Right forelimb (tissue), 1 donor: ENCODE measurements at regions not wholly inside any gene's neighbourhood (a gene's known extent, or its start where the extent isn't known, plus 50 kb on each side); places are given as distances from the start of the nearest gene placed in this dataset.
"Not testable (repeated sequence)": the region's sequence is repeated elsewhere in the genome, so short reads cannot be mapped to it uniquely, and the experiment has no call there.

ENCODE experiments used
- DNase-seq: peaks from one replicate; pipeline ENCODE4 v3.0.0-alpha.2; 2018

GRCh38 chr14:71551291-71551950 lies 380.8 kb upstream of the RGS6 start:
- DNase-seq: no peak

- DNase-seq: no peak
Observed at GRCh38 chr14:71552809-71553208, 379.4 kb upstream of the RGS6 start.

GRCh38 chr14:71553779-71554178 lies 378.4 kb upstream of the RGS6 start:
- no peak for DNase-seq

- DNase-seq: no peak
Observed at GRCh38 chr14:71554323-71554722, 377.9 kb upstream of the RGS6 start.

- DNase-seq: no peak
Observed at GRCh38 chr14:71554959-71555612, 377.1 kb upstream of the RGS6 start.

DNA sequence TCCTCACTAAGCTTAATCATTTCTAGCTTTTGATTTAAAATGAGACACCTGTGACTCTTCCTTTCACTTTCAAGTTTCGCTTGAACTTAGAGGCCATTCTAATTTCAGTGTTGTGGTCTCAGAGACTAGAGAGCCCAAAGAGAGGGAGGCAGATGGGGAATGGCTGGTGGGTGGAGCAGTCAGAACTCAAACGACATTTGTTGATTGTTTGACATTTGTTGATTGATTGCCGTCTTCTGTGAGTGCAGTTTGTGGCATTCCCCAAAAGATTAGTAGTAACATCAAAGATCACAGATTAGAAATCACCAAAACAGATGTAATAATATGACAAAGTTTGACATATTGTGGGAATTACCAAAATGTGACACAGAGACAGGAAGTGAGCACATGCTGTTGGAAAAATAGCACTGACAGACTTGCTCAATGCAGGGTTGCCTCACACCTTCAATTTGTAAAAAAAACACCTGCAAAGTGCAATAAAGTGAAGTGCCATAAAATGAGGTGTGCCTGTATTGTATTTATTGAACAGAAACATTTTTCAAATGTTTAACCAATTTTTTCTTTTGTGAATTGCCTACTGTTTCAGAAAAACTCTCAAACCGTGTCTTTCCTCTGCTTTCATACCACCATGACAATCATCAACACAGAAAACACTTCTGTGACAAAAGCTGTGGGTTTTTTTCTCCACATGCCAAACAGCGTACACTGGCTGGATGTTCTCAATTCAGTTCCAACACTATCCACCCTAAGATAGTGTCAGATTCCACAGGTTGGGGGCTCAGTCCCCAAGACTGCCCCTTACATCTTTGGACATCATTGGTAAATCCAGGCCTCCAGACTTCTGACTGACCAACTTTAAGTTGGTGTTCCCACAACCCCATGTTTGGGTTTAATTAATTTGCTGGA lies 376.3 kb upstream of the RGS6 start:
- no peak for DNase-seq

DNA sequence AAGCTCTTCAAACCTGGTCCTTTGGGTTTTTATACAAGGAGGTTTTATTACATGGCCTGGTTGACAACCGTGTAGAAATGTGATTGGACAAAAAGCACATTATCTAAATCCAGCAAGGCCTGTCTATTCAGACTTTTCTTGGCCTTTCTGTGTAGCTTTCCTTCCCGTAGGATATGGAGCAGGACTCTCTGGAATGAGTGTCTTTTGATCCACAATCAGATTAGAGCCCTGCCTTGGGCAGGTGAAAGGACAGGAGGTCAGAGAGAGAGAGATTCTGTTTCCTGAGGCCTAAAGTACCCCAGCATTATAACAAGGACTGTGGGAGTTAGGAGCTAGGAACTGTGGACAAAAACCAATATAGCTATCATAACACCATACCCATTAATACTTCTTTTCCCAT lies 375.5 kb upstream of the RGS6 start:
- DNase-seq: no peak

DNA sequence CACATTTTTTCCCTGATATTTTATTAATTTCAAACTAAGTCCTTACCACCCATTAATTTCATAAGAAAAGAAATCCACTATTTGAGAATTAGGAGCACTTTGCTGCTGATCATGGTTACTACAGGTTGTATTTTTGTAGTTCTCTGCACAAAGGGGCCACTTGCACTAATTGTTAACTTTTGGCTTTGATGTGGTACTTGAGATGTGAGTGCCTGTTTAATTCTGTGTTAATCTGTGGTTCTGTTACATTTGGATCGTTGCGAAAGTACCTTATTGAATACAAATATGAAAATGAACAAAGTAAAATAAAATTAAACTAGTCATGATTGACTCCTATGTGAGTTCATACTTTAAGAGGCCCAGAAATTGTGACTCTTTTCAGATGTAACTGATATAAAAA lies 374.9 kb upstream of the RGS6 start:
- no peak for DNase-seq

DNA sequence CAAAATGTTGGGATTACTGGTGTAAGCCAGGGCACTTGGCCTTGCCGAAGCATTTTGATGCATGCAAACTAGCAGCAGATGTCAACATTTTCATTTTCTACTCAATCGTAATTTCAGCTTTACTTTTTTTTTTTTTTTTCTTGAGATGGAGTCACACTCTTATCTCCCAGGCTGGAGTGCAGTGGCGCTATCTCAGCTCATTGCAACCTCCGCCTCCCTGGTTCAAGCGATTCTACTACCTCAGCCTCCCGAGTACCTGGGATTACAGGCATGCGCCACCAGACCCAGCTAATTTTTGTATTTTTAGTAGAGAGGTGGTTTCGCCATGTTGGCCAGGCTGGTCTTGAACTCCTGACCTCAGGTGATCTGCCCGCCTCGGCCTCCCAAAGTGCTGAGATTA lies 373.3 kb upstream of the RGS6 start:
- DNase-seq: not testable (repeated sequence)

DNA sequence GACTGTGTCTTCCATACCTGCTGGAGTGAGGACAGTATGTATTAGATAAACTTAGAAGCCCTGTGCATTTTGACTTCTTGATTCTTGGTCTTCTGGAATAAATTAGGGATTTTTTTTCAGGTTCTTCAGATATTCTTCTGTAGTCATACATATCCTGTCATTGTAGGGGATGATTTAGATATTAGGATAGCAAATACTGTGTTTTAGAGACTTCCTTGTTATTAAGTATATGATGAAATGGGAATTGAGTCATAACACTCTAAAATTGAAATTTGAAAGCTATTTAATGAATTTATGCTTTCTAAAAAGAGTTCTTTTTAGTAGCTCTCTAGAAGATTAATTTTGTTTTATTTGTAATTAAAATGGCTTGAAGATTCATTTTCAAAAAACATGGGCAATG lies 371.5 kb upstream of the RGS6 start:
- DNase-seq: no peak

- no peak for DNase-seq
Observed at GRCh38 chr14:71563492-71564153, 368.6 kb upstream of the RGS6 start.

- DNase-seq: no peak
Observed at GRCh38 chr14:71566276-71566675, 366.0 kb upstream of the RGS6 start.

- DNase-seq: not testable (repeated sequence)
Observed at GRCh38 chr14:71567499-71568133, 364.6 kb upstream of the RGS6 start.

DNA sequence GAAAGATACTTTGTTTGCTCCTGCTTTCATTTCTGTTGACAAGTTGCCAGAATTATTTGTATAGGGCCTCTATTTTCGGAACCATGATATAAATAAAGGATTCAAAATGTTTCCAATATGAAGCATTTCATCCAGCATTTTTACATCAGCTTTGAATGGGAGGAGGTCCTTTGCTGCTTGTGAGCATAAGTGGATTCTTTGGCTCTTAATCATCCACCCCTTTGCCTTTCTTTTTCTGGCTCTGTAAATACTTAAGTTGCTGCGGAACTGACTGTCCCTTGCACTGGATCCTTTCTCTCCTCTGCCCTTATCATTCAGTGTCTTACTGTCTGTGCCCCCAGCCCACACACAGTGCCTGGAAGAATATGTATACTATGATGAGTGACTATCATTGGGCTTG lies 357.3 kb upstream of the RGS6 start:
- no peak for DNase-seq

- no peak for DNase-seq
Observed at GRCh38 chr14:71576472-71576871, 355.8 kb upstream of the RGS6 start.

GRCh38 chr14:71579331-71579730 lies 352.9 kb upstream of the RGS6 start:
- DNase-seq: no peak

DNA sequence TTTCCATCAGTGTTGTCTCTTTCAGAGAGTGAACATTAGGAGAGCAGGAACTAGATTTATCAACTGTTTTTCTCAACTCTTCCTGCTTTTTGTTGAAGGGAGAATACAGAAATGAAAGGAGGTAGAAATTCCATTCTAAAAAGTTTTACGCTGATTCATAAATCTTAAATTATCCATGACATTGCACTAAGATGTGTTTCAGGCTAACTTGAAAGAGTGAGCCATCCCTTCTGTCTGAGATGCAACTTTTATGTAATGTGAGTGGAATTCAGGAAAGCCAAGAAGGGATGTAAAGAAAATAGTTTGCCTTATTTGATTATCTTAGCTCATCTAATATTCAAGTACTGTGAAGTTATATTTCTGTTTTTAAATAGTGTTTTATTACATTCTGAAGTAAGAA lies 349.5 kb upstream of the RGS6 start:
- no peak for DNase-seq

DNA sequence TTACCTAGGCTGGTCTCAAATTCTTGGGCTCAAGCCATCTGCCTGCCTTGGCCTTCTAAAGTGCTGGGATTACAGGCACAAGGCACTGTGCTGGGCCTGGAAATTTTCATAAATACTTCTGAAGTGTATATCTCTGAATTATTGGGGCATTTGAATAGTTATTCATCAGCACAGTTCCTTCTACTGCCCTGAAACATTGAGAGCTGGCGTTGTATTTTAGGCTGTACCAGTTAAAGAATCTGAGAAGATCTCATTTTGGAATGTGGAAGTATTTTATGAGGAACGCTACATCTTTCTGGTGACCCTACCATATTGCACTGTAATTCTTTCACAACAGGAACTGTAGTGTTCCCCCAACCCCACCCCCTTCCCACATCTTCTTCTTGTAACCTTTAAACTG lies 349.0 kb upstream of the RGS6 start:
- DNase-seq: no peak

- DNase-seq: no peak
Observed at GRCh38 chr14:71583705-71584104, 348.5 kb upstream of the RGS6 start.

- no peak for DNase-seq
Observed at GRCh38 chr14:71585361-71585760, 346.9 kb upstream of the RGS6 start.

GRCh38 chr14:71586131-71586897 lies 345.9 kb upstream of the RGS6 start:
- peak; percentile 50 for DNase-seq

- DNase-seq: no peak
Observed at GRCh38 chr14:71588028-71588427, 344.2 kb upstream of the RGS6 start.
